ENCODE measurements at regions not wholly inside any gene's neighbourhood (a gene's known extent, or its start where the extent isn't known, plus 50 kb on each side); places are given as distances from the start of the nearest gene placed in this dataset.
A peak's percentile ranks its signal among the peaks of the same experiment; 100 is the strongest.

DNA sequence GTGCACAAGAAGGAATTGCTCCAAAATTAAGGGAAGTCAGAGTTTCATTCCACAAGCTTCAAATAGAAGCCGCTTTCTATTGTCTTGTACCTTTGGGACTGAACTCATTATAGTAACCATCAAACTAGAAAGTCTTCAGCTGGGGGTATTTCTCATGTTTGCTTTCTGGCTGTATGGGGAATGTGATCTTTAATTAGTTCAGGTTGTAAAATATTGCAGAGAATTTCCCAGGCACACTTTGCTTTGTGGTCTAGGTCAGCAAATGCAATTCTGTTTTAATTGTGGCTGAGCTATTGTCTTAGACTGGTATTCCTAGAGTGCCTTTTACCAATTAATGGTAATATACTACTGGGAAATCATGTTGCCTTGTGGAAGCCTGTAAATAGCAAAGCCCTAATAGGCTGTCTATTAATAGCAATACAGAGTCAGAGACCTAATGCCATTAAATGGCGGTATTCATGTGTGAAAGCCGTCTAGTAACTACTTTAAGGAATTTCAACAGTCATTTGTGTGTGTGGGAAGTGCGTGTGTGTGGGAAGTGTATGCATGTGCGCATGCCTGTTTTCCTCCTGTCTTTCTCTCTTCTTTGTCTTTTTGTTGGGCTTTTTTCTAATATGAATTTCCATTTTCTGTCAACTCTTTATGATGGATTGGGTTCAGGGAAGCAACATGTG is 276.6 kb downstream of the FAT3 start:
- no peaks in the 10 kb centered on the region for H3K9me3 ChIP-seq (ENCODE audit: insufficient read depth, low read depth, low read length)
- H3K14ac ChIP-seq (ENCODE audit: low read length): no peak overlapping the region
- no peak overlapping the region for H3K4me2 ChIP-seq (ENCODE audit: low read length)
- no peak overlapping the region for H4K12ac ChIP-seq (ENCODE audit: low read depth, low read length)
- no peak overlapping the region for H3K23ac ChIP-seq (ENCODE audit: low read length)
- no peak overlapping the region for H3K9ac ChIP-seq (ENCODE audit: low read length)
- H4K91ac ChIP-seq (ENCODE audit: low read depth, low read length): no peak overlapping the region
- no peak overlapping the region for H2BK5ac ChIP-seq (ENCODE audit: low read depth, low read length, poor library complexity)
- H3K27me3 ChIP-seq (ENCODE audit: insufficient read depth, low read length): no peaks in the 10 kb centered on the region
- H3K4ac ChIP-seq (ENCODE audit: low read depth, low read length): no peak overlapping the region
- H3K4me3 ChIP-seq (ENCODE audit: low read depth, low read length): no peak overlapping the region
- no peak overlapping the region for H2BK120ac ChIP-seq (ENCODE audit: insufficient read depth, low read length, poor library complexity)
- H3K4me1 ChIP-seq (ENCODE audit: control insufficient read depth in 1 of 2, insufficient read depth in 2 of 2, low read length in 2 of 2): no peaks in the 10 kb centered on the region
- no peaks in the 10 kb centered on the region for H3K79me2 ChIP-seq (ENCODE audit: control insufficient read depth, insufficient read depth, low read length, poor library complexity)
- no CpG with 5 or more reads among the region's 5 CpGs for WGBS (ENCODE audit: extremely low coverage, insufficient coverage, insufficient read length)
- no peak overlapping the region for H2AFZ ChIP-seq (ENCODE audit: insufficient read depth, low read length, poor library complexity)
- no peak overlapping the region for H4K8ac ChIP-seq (ENCODE audit: low read depth, low read length)
- H2AK5ac ChIP-seq (ENCODE audit: low read length): no peak overlapping the region
- DNase-seq: no peak
- H2BK12ac ChIP-seq (ENCODE audit: low read length): no peak overlapping the region
- H3K36me3 ChIP-seq (ENCODE audit: control insufficient read depth in 1 of 2, insufficient read depth in 2 of 2, low read length in 2 of 2): no peaks in the 10 kb centered on the region
- no peak overlapping the region for H3K27ac ChIP-seq (ENCODE audit: low read depth, low read length)
- no peaks in the 10 kb centered on the region for H3K79me1 ChIP-seq (ENCODE audit: low read length)
- H3K18ac ChIP-seq (ENCODE audit: low read length): no peak overlapping the region

DNA sequence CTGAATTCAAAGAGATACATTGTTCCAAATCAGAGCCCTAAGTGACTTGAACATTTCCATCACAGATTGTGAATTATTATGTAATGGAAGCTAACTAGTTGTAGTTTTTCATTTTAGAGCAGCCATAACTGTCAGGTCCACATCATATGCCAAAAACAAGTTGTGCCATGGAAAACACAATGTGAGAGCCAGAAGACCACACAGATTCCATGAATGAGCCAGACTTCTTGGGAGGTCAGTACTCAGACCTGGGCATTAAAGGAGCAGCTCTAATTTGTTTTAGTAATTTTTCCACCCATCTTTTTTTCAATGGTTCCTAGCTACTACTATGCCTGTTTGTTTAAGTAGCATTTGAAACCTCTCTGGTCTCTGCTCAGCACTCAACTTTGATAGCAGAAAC is 279.4 kb downstream of the FAT3 start:
- no peak overlapping the region for H3K27ac ChIP-seq (ENCODE audit: low read depth, low read length)
- H3K27me3 ChIP-seq (ENCODE audit: insufficient read depth, low read length): no peaks in the 10 kb centered on the region
- H3K4me2 ChIP-seq (ENCODE audit: low read length): no peak overlapping the region
- H4K8ac ChIP-seq (ENCODE audit: low read depth, low read length): no peak overlapping the region
- H3K79me1 ChIP-seq (ENCODE audit: low read length): no peaks in the 10 kb centered on the region
- H3K18ac ChIP-seq (ENCODE audit: low read length): no peak overlapping the region
- H3K9ac ChIP-seq (ENCODE audit: low read length): no peak overlapping the region
- H3K14ac ChIP-seq (ENCODE audit: low read length): no peak overlapping the region
- H2BK12ac ChIP-seq (ENCODE audit: low read length): no peak overlapping the region
- no peak overlapping the region for H3K4ac ChIP-seq (ENCODE audit: low read depth, low read length)
- no peak overlapping the region for H3K4me3 ChIP-seq (ENCODE audit: low read depth, low read length)
- H3K9me3 ChIP-seq (ENCODE audit: insufficient read depth, low read depth, low read length): no peaks in the 10 kb centered on the region
- no peak overlapping the region for H2BK5ac ChIP-seq (ENCODE audit: low read depth, low read length, poor library complexity)
- no peak overlapping the region for H2AK5ac ChIP-seq (ENCODE audit: low read length)
- H4K12ac ChIP-seq (ENCODE audit: low read depth, low read length): no peak overlapping the region
- H3K23ac ChIP-seq (ENCODE audit: low read length): no peak overlapping the region
- no peaks in the 10 kb centered on the region for H3K4me1 ChIP-seq (ENCODE audit: control insufficient read depth in 1 of 2, insufficient read depth in 2 of 2, low read length in 2 of 2)
- H2AFZ ChIP-seq (ENCODE audit: insufficient read depth, low read length, poor library complexity): no peak overlapping the region
- no peak for DNase-seq
- H2BK120ac ChIP-seq (ENCODE audit: insufficient read depth, low read length, poor library complexity): no peak overlapping the region
- no peaks in the 10 kb centered on the region for H3K36me3 ChIP-seq (ENCODE audit: control insufficient read depth in 1 of 2, insufficient read depth in 2 of 2, low read length in 2 of 2)
- H3K79me2 ChIP-seq (ENCODE audit: control insufficient read depth, insufficient read depth, low read length, poor library complexity): no peaks in the 10 kb centered on the region
- no peak overlapping the region for H4K91ac ChIP-seq (ENCODE audit: low read depth, low read length)

DNA sequence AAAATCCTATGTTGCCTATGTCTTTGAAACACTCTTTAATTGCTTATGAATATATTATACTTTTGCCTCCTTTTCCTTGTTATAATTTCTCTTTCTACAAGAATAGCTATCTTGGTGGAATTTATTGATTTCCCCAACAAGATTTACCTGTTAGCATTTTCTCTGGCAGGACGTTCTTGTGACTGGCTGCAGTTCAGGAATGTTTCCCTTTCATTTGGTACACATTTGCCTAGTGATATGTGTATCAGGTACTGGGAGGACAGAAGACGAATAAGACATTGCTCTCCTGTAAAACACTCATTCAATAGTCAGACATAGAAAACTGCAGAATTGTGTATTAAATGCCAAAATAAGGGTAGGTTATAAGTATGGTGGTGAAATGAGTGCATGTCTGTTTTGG is 279.9 kb downstream of the FAT3 start:
- no peak overlapping the region for H2BK5ac ChIP-seq (ENCODE audit: low read depth, low read length, poor library complexity)
- H3K4me3 ChIP-seq (ENCODE audit: low read depth, low read length): no peak overlapping the region
- no peak overlapping the region for H2AK5ac ChIP-seq (ENCODE audit: low read length)
- no peak overlapping the region for H4K12ac ChIP-seq (ENCODE audit: low read depth, low read length)
- no peaks in the 10 kb centered on the region for H3K36me3 ChIP-seq (ENCODE audit: control insufficient read depth in 1 of 2, insufficient read depth in 2 of 2, low read length in 2 of 2)
- no peak overlapping the region for H3K18ac ChIP-seq (ENCODE audit: low read length)
- H3K23ac ChIP-seq (ENCODE audit: low read length): no peak overlapping the region
- no peak overlapping the region for H3K4me2 ChIP-seq (ENCODE audit: low read length)
- H2BK12ac ChIP-seq (ENCODE audit: low read length): no peak overlapping the region
- no peak overlapping the region for H3K9ac ChIP-seq (ENCODE audit: low read length)
- DNase-seq: no peak
- H2AFZ ChIP-seq (ENCODE audit: insufficient read depth, low read length, poor library complexity): no peak overlapping the region
- H3K27me3 ChIP-seq (ENCODE audit: insufficient read depth, low read length): no peaks in the 10 kb centered on the region
- no peak overlapping the region for H3K4ac ChIP-seq (ENCODE audit: low read depth, low read length)
- no peaks in the 10 kb centered on the region for H3K79me1 ChIP-seq (ENCODE audit: low read length)
- H4K91ac ChIP-seq (ENCODE audit: low read depth, low read length): no peak overlapping the region
- H3K4me1 ChIP-seq (ENCODE audit: control insufficient read depth in 1 of 2, insufficient read depth in 2 of 2, low read length in 2 of 2): no peaks in the 10 kb centered on the region
- H3K27ac ChIP-seq (ENCODE audit: low read depth, low read length): no peak overlapping the region
- no peaks in the 10 kb centered on the region for H3K9me3 ChIP-seq (ENCODE audit: insufficient read depth, low read depth, low read length)
- no peak overlapping the region for H3K14ac ChIP-seq (ENCODE audit: low read length)
- H4K8ac ChIP-seq (ENCODE audit: low read depth, low read length): no peak overlapping the region
- no peaks in the 10 kb centered on the region for H3K79me2 ChIP-seq (ENCODE audit: control insufficient read depth, insufficient read depth, low read length, poor library complexity)
- no peak overlapping the region for H2BK120ac ChIP-seq (ENCODE audit: insufficient read depth, low read length, poor library complexity)
- WGBS (ENCODE audit: extremely low coverage, insufficient coverage, insufficient read length): no CpG with 5 or more reads among the region's 2 CpGs

DNA sequence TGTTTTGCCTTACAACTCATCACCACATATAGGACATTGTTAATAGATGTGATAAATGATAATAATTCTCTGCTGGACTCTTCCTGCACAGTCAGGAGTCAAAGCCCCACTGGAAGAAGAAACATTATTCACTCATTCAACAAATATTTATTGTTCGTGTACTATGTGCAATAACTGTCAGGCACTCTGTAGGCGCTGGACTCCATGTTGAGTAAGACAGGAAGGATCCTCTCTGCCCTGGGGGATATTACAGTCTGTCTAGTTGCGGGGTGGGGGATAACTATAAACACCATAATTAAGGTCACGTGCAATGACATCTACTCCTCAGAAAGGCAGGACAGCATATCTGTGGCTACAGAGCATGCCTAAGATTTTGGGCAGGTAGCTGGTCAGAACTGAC is 281.1 kb downstream of the FAT3 start:
- WGBS (ENCODE audit: extremely low coverage, insufficient coverage, insufficient read length): no CpG with 5 or more reads among the region's 4 CpGs
- H4K12ac ChIP-seq (ENCODE audit: low read depth, low read length): no peak overlapping the region
- H3K79me2 ChIP-seq (ENCODE audit: control insufficient read depth, insufficient read depth, low read length, poor library complexity): no peaks in the 10 kb centered on the region
- H3K9me3 ChIP-seq (ENCODE audit: insufficient read depth, low read depth, low read length): no peaks in the 10 kb centered on the region
- no peak overlapping the region for H4K8ac ChIP-seq (ENCODE audit: low read depth, low read length)
- H2BK5ac ChIP-seq (ENCODE audit: low read depth, low read length, poor library complexity): no peak overlapping the region
- H3K9ac ChIP-seq (ENCODE audit: low read length): no peak overlapping the region
- peak in 1 of 2 donors; percentile 20 for DNase-seq
- H2BK12ac ChIP-seq (ENCODE audit: low read length): no peak overlapping the region
- H3K14ac ChIP-seq (ENCODE audit: low read length): no peak overlapping the region
- H3K4me3 ChIP-seq (ENCODE audit: low read depth, low read length): no peak overlapping the region
- H3K79me1 ChIP-seq (ENCODE audit: low read length): no peaks in the 10 kb centered on the region
- H3K27ac ChIP-seq (ENCODE audit: low read depth, low read length): no peak overlapping the region
- no peak overlapping the region for H3K23ac ChIP-seq (ENCODE audit: low read length)
- H2AFZ ChIP-seq (ENCODE audit: insufficient read depth, low read length, poor library complexity): no peak overlapping the region
- no peak overlapping the region for H3K18ac ChIP-seq (ENCODE audit: low read length)
- H3K27me3 ChIP-seq (ENCODE audit: insufficient read depth, low read length): no peaks in the 10 kb centered on the region
- H3K4me1 ChIP-seq (ENCODE audit: control insufficient read depth in 1 of 2, insufficient read depth in 2 of 2, low read length in 2 of 2): no peaks in the 10 kb centered on the region
- H3K4ac ChIP-seq (ENCODE audit: low read depth, low read length): no peak overlapping the region
- H2AK5ac ChIP-seq (ENCODE audit: low read length): no peak overlapping the region
- H3K4me2 ChIP-seq (ENCODE audit: low read length): no peak overlapping the region
- H2BK120ac ChIP-seq (ENCODE audit: insufficient read depth, low read length, poor library complexity): no peak overlapping the region
- H4K91ac ChIP-seq (ENCODE audit: low read depth, low read length): no peak overlapping the region
- H3K36me3 ChIP-seq (ENCODE audit: control insufficient read depth in 1 of 2, insufficient read depth in 2 of 2, low read length in 2 of 2): no peaks in the 10 kb centered on the region

Data from trophoblast cell (in vitro differentiated cells and primary cell).